Endothelial cell of hepatic sinusoid (primary cell): ENCODE measurements at regions not wholly inside any gene's neighbourhood (a gene's known extent, or its start where the extent isn't known, plus 50 kb on each side); places are given as distances from the start of the nearest gene placed in this dataset.
"Not testable (repeated sequence)": the region's sequence is repeated elsewhere in the genome, so short reads cannot be mapped to it uniquely, and the experiment has no call there.

Source experiments
- in situ Hi-C: cut with HindIII; loops from 2 replicates; pipeline ENCODE4 v1.10.0; 2017; ENCODE audit warnings: low sequenced_read_pairs

DNA sequence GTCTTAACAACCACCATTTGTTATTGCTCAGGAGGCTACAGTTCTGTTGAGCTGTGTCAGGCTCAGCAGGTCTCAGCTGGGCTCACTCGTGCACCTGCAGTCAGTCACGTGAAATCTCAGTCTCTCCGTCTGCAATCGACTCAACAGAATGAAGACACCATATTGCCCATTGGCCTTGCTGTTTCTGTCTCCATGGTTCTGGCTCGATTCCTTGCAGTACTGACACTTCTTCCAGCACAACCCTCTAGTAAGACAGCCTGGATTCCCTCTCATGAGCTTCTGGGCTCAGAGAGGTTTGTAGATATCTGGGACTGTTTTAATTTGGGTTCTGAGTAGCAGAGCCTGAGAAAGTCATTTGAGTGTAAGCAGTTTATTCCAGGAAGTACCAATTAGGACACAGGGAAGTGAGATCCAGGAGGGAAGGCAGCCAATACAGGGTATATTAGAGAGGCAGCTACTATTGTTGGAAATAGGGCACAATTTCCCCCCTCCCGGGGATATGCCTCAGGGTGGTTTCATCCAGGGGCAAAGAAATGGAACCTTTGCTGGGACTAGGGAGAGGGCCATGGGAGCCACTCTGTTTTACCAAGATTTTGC lies 87.4 kb upstream of the RALGAPA2 start:
- in situ Hi-C loops, result no loop called here

DNA sequence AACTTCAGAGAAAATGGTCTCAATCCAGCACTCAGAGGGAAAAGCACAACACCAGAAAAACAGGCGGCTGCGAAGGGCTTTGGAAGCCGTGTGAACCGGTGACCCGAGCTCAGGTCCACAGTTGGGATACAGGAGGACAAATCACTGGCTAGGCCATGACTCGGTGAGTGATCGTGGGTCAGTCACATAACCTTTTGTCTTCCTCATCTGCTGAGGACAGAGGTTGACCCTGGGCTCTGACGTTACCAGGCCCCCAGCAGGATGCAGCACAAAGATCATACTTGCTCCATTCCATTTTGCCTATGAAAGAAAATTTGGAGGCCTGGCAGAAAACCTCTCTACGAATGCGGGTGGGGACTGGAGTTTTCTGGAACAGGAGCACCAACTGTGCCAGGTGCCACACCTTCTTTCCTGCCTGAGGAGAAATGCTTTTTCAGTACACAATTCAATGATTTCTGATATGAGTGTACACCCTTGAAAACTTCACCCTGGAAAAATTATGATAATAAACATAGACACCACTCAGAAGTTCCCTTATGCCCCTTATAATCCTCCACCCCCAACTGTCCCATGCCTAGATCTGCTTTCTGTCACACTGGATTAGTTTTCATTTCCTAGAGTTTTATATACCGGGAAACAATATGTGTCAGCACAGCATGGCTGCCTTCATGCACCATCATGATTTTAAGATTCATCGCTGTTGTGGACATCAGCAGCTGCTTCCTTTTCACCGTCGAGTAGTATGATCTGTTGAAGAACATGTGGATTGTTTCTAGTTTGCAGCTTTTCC lies 85.3 kb upstream of the RALGAPA2 start:
- in situ Hi-C loops, result no loop called here

DNA sequence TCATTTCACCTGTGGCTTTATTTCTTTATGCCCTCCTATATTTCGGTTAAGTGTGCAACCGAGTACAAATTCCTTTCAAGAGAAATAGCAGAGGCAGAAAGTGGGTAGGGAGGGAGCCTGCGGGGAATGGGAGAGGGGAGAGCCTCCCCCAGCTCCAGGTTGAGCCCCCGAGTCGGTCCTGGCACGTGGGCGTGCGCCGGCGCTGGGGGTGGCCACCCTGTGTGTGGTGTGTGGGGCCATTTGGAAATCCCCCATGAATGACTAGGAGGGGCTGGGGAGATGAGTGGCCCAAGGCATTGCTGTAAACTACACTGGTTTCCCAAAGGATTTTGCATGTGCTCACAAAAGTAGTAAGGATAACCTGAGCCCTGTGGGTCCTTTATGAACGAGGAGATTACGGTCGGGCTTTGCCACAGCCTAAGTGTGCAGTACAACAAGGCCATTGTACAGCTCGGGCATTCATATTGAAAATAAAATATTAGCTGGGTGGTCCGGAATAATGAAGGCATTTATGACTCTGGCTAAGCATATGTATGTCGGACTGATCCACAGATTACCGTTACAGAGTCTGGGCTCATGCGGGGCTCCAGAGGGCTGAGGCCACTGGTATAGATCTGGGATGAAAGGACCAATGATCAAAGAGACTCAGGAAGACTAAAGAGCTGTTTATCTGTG lies 84.5 kb upstream of the RALGAPA2 start:
- in situ Hi-C loops, result no loop called here

DNA sequence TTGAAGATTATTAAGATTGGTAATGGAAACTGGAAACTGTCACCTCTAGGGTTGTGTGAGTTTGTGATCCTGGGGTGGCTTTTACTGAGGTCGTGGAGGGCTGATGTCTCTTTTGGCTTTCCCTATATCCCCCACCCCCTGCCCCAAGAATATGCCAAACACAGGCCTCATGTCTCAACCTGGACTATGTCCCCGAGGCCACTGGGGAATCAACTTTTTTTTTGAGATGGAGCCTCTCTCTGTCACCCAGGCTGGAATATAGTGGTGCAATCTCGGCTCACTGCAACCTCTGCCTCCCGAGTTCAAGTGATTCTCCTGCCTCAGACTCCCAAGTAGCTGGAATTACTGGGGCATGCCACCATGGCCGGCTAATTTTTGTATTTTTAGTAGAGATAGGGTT lies 83.3 kb upstream of the RALGAPA2 start:
- in situ Hi-C loops, result no loop called here

DNA sequence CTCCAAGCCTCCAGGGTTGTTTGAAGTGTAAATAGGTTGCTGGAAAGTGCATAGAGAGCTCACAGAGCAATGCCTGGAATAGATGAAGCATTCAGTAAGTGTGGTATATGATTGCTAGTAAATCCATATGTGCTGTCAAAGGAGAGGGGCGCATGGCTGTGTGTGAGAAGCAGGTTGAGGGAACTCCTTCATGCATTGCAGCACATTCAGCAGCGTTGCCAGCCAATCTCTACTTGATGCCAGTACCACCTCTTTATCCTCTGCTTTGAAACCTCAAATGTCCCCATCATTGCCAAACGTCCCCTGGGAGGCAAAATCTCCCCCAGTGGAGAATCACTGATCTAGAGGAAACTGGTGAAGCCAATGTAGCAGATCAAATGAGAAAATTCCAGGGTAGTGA lies 82.7 kb upstream of the RALGAPA2 start:
- in situ Hi-C loops, result no loop called here

DNA sequence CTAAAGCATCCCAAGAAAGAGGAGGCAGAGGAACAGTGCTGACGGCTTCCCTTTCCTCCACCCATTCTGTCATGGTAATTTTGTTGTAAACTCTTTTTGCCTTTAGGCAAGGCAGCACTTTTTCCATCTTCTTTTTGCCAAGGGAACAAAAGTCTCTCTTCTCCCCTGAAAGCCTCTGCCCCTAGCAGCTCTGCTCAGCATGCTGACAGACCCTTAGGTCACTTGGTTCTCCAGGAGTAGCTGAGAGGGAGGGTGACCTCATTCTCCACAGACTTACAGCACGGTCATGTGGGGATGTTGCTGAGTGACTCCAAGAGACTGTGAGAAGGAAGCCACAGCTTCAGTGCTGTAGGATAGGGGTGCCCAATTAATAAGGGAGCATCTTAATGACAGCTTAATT lies 81.1 kb upstream of the RALGAPA2 start:
- in situ Hi-C loops, result no loop called here

DNA sequence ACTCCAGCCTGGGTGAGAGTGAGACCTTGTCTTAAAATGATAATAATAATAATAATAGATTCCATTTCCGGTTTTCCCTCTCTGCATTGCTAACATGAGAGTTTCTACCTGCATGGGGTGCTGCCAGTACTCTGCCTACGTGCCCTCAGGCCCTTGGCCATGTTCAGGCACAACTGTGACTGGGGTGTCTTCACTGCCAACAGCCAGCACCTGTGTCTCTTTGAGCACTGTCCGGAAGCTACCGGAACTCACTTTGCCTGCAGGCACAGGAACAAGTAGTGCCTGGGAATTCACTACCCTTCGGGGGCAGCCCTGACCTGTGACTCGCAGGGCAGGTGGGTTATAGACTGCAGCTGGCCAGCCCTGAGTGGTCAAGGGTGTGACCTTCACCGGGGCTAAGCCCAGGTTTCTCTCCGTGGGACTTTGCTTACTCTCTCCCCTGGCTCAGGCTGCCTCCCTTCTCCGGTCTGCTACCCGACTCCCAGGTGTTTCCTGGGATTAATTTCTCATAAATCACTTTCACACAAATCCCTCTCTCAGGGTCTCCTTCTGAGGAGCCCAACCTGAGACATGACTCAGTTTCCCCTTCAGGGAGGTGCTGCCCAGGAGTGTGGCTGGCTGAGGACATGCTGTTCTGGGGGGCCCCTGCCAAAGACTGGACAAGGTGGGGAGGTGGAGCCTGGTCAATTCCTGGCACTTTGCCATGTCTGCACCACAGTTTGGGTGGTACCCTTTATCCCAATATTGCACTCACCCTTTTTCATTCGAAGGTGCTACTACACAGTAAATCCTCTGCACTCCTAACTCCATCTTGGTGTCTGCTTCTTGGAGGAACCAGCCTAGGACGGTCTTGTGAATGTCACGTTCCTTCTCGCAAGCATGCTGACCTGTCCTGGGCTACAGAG lies 79.5 kb upstream of the RALGAPA2 start:
- in situ Hi-C loops, result no loop called here

DNA sequence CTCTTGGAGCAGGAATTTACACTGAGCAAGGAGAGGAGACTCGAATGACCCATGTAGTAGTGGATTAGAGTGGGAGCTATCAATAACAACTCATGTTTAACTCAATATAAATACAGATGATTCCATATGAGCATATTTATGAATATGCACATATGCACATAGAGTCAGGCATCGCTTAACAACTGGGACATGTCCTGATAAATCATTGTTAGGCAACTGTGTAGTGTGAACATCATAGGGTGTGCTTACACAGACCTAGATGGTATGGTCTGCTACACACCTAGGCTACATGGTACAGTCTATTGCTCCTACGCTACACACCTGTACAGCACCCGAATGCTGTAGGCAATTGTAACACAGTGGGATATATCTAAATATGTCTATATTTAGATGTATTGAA lies 75.9 kb upstream of the RALGAPA2 start:
- in situ Hi-C loops, result no loop called here

DNA sequence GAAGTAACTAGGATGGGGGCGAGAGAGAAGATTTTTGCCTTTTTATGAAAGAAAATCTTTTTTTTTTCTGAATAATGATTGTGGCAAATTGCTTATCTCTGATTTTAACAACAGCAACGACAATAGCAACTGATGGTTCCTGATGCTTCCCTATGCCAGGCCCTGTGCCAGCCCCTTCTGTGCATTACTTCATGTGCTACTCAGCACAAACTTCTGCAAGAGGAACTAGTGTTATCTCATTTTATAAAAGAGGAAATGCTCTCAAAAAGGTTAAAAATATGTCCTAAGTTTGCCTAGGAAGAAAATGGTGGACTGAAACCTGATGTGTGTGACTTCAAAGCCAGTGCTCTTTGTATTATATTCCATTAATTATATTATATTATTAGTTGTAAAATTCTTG lies 74.0 kb upstream of the RALGAPA2 start:
- in situ Hi-C loops, result no loop called here

DNA sequence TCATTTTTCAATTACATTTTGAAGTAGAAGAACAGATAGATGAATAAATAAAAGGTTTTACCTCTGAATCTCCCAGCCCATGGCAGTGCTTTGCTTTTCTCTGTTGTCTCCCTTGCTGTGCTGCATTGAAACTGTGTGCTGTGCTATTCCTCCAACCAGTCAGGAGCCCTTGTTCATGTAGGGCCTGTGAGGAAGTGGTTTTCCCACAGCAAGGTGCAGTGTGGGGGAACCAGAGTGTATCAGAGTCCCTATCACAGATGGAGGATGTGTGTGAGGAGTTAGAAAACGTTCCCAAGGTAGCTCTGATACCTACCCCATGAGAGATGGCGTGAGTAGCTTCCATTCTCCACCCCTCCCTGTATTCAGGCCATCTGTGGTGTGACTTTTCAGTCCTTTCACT lies 72.8 kb upstream of the RALGAPA2 start:
- in situ Hi-C loops, result no loop called here

DNA sequence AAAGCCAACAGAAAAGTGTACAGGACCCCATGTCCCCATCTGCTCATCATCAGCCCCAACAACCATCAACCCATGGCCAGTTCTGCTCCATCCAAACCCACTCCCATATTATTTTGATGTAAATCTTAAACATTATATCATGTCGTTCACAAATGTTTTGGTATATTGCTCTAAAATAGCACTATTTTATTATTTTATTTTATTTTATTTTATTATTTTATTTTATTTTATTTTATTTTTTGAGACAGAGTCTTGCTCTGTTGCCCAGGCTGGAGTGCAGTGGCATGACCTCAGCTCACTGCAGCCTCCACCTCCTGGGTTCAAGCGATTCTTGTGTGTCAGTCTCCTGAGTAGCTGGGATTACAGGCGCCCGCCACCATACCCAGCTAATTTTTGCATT lies 72.0 kb upstream of the RALGAPA2 start:
- in situ Hi-C loops, result not testable (repeated sequence)

DNA sequence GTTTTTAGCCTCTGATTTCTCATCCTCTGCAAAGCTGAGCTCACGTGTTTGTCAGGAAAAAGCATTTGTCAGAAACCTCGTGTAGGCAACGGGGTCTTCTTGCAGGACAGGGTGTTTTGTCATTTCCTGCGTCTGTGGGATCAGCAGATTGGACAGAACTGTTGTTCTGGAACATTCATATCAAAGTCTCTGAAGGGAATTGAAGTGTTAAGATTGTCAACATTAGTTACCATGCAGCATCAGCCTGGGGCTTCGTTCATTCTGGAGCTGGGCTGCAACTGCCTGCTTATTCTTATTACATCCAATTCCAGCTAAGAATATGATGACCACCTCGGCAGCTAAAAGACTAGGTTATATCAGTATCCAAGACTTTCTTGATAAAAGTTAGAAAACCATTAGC lies 71.0 kb upstream of the RALGAPA2 start:
- in situ Hi-C loops, result no loop called here

DNA sequence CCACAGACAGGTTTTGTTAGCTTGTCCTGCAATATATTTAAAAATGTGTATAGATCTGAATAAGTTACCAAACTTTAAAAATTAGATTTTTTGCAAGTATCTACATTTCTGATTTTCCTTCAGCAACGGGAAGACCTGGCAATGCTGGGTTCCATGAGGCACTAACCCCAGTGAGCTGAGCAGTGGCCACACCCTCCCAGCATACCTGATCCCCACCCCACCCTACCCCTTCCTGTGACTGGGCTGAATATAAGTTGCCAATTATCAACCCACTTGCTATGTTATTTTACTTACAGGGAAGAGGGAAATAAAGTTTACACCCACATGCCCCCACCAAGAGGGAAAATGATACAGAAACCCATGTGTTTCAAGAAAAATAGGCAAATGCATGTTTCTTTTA lies 70.3 kb upstream of the RALGAPA2 start:
- in situ Hi-C loops, result no loop called here

DNA sequence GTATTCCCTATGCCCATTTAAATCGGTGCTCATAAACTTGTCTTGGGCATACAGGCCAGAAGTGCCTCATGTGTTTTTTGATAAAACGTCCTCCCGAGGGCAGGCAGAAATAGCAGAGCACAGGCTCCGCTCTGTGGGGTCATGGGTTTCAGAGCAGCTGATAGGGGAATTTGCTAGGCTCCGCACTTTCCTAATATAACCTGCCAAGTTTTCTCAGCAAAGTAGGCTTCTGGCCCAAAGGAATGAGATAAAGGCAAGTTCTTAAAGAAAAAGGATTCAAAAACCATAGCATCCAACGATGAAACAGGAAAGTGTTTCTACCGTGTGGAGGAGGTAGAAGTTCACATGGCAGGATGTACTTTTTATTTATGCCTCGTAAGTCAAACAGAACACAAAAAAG lies 69.8 kb upstream of the RALGAPA2 start:
- in situ Hi-C loops, result no loop called here

DNA sequence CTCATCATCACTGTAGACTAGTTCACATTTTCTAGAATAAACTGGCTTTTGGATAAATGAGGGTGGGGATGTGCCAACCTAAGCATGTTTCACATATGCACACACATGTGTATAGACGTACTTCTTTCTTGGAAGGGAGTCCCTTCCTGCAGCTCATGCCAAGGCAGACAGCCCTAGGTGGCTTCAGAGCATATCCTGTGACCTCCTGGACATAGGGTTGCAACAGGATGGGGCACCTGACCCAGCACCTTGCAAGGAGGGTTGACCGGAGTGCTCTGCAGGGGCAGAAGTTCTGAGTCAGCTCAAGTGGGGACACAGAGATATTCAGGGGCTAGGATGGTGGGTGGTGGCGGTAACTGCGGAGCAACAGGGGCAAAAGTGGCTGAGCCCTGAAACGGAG lies 68.6 kb upstream of the RALGAPA2 start:
- in situ Hi-C loops, result no loop called here

DNA sequence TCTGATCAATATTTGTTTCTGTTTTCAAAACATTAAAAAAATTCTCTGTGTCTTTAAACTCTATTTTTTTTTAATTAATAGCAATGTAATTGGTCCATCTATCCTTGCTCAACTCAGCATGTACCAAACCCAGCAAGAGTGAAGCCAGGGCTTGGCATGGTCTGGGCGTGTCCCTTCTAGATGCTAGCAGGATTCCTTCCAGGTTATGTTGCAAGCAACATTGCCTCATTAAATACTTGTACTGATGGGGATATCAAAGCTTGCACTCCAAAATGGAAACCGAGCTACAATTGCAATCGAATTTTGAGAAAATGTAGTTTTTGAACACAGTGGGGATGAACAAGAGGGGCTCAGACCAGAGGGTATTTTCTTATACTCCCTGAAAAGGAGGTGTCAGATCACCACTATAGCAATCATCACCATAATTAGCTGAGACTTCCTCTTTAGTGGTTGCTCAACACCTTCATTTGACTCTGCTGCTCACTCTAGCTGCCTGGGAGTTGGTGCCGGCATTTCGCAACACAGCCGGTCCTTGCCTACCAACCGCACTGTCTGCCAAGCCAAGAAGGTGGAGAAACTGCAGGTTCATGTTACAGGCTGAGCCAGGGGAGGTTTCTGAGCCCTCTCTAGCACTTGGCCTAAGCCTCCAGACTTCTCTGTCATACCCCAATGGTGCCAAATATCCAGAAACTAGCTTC lies 67.8 kb upstream of the RALGAPA2 start:
- in situ Hi-C loops, result no loop called here

DNA sequence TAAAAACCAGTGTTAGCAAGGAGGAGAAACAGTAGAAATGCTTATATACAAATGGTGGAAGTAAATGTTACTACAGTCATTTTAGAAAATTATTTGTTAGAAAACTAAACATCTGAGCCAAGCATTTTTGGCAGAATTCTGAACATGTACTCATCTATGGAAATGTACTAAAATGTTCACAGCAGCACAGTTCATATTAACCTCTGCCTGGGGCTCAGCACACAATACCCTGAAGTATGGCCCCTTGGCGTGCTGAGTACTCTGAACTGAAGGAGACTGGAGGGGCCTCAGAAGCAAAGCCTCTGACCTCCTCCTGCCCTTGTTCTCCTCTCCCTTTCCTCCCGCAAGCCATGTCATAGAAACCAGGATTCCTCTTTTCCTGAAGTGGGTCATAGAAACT lies 66.2 kb upstream of the RALGAPA2 start:
- in situ Hi-C loops, result no loop called here

DNA sequence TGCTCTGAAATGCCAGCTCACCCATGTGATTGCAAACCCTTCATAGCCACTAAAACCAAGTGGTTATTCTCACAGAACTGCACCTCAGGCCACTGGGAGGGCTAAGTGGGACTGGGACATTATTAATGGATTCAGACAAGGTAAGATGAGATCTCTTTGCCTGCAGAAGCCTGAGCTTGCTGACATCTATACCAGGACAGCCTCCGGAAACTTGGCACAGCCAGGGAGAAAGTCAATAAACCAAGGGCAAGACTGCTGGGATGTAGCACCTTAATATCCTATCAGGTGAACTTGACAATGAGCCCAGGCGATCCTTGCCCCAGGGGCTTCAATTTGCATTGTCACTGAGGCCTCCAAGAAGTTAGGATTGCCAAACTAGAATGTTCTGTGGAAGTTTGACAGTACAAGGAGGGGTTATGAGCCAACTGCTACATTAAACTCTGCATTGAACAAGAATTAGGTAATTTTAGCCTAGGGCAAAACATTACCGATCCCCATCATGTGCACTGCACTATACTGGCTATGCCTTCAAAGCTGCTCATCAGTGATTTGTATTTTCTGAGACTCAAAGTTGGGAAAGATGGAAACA lies 60.1 kb upstream of the RALGAPA2 start:
- in situ Hi-C loops, result no loop called here

DNA sequence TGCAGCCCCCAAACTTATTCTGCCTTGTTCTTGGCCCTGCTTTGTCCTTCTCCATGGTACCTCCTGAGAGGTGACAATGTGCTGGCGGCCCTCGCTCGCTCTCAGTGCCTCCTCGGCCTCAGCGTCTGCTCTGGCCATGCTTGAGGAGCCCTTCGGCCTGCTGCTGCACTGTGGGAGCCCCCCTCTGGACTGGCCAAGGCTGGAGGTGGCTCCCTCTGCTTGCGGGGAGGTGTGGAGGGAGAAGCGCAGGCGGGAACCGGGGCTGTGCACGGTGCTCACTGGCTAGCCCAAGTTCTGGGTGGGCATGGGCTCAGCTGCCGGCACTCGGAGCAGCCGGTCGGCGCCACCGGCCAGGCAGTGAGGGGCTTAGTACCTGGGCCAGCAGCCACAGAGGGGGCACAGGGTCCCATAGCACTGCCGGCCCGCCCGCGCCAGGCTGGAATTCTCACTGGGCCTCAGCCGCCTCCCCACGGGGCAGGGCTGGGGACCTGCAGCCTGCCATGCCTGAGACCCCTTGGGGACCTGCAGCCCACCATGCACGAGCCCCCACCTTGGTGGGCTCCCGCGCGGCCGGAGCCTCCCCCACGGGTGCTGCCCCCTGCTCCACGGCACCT lies 55.9 kb upstream of the RALGAPA2 start:
- in situ Hi-C loops, result no loop called here
